HepG2 (cell line): ENCODE measurements at regions not wholly inside any gene's neighbourhood (a gene's known extent, or its start where the extent isn't known, plus 50 kb on each side); places are given as distances from the start of the nearest gene placed in this dataset.

Experiments
- ADNP ChIP-seq: sonication (generic); formaldehyde crosslinking; IDR thresholded peaks from 2 replicates; pipeline ENCODE4 v1.4.0; 2020; ENCODE audit warnings: missing genetic modification reagents
- ATF6 ChIP-seq: sonication (generic); formaldehyde crosslinking; conservative IDR thresholded peaks from 2 replicates; pipeline ENCODE4 v1.4.0; 2020; ENCODE audit warnings: missing genetic modification reagents
- CTCF ChIP-seq: sonication (generic); formaldehyde crosslinking; IDR thresholded peaks from 2 replicates; pipeline ENCODE4 v1.5.0; 2020; ENCODE audit warnings: mild to moderate bottlenecking, missing genetic modification reagents, moderate library complexity
- PRPF4 ChIP-seq: fragments of 200-400 bp; formaldehyde crosslinking; IDR thresholded peaks from 2 replicates; pipeline ENCODE4 v1.6.1; 2016; ENCODE audit warnings: low read length, low read depth; ENCODE audit not compliant: poor library complexity, severe bottlenecking
- TBL1XR1 ChIP-seq: fragments of 150-350 bp; IDR thresholded peaks from 2 replicates; pipeline ENCODE4 v1.6.1; 2014; ENCODE audit warnings: borderline replicate concordance, low read length; ENCODE audit not compliant: partially characterized antibody
- UBTF ChIP-seq: sonication (generic); formaldehyde crosslinking; IDR thresholded peaks from 2 replicates; pipeline ENCODE4 v1.4.0; 2020; ENCODE audit warnings: mild to moderate bottlenecking, missing genetic modification reagents

- no peak for TF ChIP-seq PRPF4
- TF ChIP-seq UBTF, result no peak
- TF ChIP-seq CTCF (CRISPR knock-in tag), result no peak
- no peak for TF ChIP-seq ADNP (CRISPR knock-in tag)
- no peak for TF ChIP-seq ATF6 (CRISPR knock-in tag)
- TF ChIP-seq TBL1XR1, result no peak
These were observed 68.9 kb upstream of the KCNQ5 start for GRCh38 chr6:72552938-72553337.
